ENCODE measurements at regions not wholly inside any gene's neighbourhood (a gene's known extent, or its start where the extent isn't known, plus 50 kb on each side); places are given as distances from the start of the nearest gene placed in this dataset.

DNA sequence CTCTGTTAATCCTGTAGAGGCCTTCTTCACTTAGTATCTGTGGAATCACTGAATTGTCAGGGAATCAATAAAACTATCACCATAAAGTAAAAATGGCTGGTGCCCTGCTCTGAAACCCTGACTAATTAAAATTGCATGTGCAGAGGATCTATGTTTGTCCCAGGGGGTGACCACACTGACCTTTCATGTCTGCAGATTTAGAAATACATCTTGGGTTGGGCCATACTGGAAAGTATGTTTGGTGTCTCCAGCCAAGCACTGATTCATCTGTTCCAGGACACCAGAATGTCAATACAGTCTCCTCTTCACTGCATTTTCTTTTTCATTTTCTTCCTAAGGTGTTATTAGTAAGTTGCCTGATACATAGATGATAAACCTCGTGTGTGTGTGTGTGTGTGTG, 490.9 kb upstream of the INTU start:
- no peak overlapping the region for H3K4me3 ChIP-seq (ENCODE audit: low read length)
- DNase-seq (ENCODE audit: low read depth) = peak; percentile 95
- TF ChIP-seq, protein P1, sequence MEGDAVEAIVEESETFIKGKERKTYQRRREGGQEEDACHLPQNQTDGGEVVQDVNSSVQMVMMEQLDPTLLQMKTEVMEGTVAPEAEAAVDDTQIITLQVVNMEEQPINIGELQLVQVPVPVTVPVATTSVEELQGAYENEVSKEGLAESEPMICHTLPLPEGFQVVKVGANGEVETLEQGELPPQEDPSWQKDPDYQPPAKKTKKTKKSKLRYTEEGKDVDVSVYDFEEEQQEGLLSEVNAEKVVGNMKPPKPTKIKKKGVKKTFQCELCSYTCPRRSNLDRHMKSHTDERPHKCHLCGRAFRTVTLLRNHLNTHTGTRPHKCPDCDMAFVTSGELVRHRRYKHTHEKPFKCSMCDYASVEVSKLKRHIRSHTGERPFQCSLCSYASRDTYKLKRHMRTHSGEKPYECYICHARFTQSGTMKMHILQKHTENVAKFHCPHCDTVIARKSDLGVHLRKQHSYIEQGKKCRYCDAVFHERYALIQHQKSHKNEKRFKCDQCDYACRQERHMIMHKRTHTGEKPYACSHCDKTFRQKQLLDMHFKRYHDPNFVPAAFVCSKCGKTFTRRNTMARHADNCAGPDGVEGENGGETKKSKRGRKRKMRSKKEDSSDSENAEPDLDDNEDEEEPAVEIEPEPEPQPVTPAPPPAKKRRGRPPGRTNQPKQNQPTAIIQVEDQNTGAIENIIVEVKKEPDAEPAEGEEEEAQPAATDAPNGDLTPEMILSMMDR (conservative IDR thresholded peaks at IDR 0.05; ENCODE audit: low read length) = no peak

DNA sequence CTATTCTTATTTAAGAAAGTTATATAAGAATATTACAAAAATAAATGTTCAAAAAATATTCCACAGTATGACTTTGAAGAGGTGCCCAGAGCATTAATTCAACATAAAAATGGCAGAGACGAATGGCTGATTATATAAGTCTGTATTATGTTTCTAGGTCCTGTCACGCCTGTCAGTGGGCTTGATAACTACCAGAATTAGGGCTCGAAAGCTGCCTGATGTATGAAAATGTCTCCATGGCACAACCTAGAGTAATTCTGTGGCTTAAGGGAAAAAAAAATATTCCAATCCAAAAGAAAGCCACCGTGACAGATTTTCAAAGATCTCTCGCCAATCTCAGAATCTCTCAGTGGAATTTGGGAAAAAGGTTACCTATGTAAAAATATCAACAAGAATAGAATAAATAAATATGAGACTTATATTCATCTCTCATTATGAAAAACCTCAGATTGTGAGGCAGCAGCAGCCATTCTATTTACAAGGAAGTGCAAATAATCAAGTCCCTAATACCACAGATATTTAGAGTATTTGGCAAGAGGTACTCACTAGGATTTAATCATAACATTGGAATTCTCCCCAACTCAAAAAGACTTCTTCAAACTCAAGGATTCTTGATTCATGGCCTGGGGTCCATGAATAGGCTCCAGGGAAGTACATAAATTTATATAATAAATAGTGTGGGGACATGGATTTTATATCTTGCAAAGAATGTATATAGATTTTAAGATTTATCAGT, 489.1 kb upstream of the INTU start:
- DNase-seq (ENCODE audit: low read depth) = peak; percentile 87
- TF ChIP-seq, protein P1 (conservative IDR thresholded peaks at IDR 0.05; ENCODE audit: low read length) = no peak
- no peak overlapping the region for H3K4me3 ChIP-seq (ENCODE audit: low read length)

DNA sequence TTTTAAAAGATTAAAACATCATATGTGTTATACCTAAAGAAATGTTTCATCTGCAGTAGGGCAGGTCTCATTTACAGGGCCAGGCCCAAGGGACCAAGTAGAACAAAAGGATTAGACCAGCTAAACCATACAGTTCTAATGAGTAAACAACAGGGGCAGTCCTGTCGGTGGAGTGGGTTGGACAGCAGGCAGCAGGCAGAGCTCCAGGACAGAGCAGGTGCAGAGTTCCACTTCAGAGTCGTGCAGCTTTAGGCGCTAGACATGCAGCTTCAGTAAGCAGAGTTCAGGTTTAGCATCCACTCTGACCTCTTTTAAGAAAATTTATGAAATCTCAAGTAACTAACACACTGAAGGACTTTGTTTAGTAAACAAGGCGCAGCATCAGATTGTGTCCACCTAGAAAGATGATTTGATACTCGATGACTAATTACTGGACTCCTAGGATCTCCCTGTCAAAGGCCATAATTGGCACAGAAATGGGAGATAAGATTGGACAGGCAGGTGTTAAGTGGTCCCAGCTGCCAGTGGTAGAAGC, 487.7 kb upstream of the INTU start:
- TF ChIP-seq, protein P1 (conservative IDR thresholded peaks at IDR 0.05; ENCODE audit: low read length) = no peak
- no peak overlapping the region for H3K4me3 ChIP-seq (ENCODE audit: low read length)
- no peak for DNase-seq (ENCODE audit: low read depth)

DNA sequence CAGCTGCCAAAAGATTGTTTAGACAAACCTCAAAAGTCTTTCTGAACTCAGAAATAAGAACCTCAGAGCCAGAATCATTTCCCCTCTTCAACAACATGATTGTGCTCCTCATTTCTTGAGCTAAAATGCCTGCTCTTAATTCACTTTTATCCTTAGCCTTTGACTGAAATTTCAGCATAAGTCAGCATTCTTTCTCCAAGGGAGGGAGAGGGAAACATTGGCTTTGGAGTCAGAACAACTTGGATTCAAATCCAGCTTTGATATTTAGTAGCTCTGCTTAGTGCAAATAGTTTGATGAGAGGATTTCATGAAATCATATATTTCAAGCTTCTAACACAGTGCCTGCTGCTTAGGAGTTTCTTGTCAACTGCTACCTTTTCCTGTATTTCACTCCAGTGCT, 484.6 kb upstream of the INTU start:
- TF ChIP-seq, protein P1 (conservative IDR thresholded peaks at IDR 0.05; ENCODE audit: low read length) = no peak
- DNase-seq (ENCODE audit: low read depth) = no peak

DNA sequence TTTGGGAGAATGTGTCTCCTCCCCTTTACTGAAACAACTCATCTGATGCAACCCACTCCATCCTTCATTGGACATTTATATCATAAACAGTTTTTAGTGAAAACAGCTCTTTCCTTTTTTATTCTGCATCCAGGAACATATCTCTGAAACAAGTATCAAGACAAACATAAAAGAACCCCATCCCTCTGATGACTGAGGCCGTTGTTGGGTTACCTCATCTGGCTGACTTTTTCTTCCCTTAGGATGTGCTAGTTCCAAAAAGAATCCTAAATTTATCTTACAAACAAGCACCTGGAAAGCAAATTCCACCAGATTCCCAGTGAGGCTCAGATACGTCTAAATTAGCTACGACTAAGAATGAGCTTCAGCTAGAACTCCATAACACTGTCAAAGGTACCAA, 483.7 kb upstream of the INTU start:
- TF ChIP-seq, protein P1 (conservative IDR thresholded peaks at IDR 0.05; ENCODE audit: low read length) = no peak
- H3K4me3 ChIP-seq (ENCODE audit: low read length) = no peak overlapping the region
- DNase-seq (ENCODE audit: low read depth) = no peak

More for the DNA sequence above, 484.6 kb upstream of the INTU start:
- H3K4me3 ChIP-seq (ENCODE audit: low read length) = no peak overlapping the region

DNA sequence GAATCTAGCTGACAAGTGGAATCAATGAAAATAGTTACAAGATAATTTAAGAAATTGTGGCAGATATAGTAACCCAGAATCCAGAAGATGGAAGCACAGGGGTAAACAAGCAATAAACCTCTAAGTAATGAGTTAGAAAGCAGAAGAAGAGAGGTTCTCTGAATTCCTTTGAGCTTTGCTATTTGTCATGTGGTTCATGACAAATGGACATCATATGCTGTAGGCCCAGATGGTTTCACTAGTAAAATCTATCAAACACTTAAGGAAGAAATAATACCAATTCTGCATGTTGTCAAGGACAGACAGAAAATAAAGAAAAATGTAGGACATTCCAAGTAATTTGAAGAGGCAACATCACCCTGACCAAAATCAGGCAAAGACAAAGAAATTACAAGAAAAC, 480.8 kb upstream of the INTU start:
- no peak overlapping the region for H3K4me3 ChIP-seq (ENCODE audit: low read length)
- TF ChIP-seq, protein P1 (conservative IDR thresholded peaks at IDR 0.05; ENCODE audit: low read length) = no peak
- DNase-seq (ENCODE audit: low read depth) = peak; percentile 53

DNA sequence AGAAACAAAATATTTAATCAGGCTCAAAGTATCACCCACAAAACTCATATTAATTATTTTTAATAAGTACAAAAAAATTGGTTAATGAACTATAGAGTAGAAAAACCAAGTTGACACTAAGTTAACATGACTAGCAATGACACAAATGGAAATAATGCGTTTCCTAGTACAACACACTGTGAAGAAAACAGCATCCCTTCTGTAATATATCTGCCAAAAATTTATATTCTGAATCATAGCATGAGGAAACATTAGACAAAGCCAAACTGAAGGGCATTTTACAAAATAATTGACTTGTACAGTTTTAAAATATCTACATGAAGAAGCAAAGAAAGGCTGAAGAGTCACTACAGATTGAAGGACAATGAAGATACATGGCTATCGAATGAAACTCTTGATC, 477.6 kb upstream of the INTU start:
- TF ChIP-seq, protein P1 (conservative IDR thresholded peaks at IDR 0.05; ENCODE audit: low read length) = no peak
- peak; percentile 25 for DNase-seq (ENCODE audit: low read depth)
- no peak overlapping the region for H3K4me3 ChIP-seq (ENCODE audit: low read length)
